H1 (cell line): ENCODE measurements at regions not wholly inside any gene's neighbourhood (a gene's known extent, or its start where the extent isn't known, plus 50 kb on each side); places are given as distances from the start of the nearest gene placed in this dataset.
A peak's percentile ranks its signal among the peaks of the same experiment; 100 is the strongest.

Experiments used
- CTCF ChIA-PET: fragments of 300-600 bp; sonication (Branson Sonifier 250); formaldehyde crosslinking; loops from one replicate; lab custom pipeline; 2021; ENCODE audit not compliant: partially characterized antibody; lab: Charles Lee
- POLR2A ChIA-PET: fragments of 300-600 bp; sonication (Branson Sonifier 250); formaldehyde crosslinking; loops from one replicate; lab custom pipeline; 2021; ENCODE audit warnings: inconsistent platforms; ENCODE audit not compliant: partially characterized antibody; lab: Charles Lee
- DNase-seq, 2 experiments: peaks; one replicate each; pipeline versions ENCODE4 v3.0.0 to v3.0.0-alpha.2; 2010 to 2022; ENCODE audit warnings: low spot score in 2 of 2, low read depth in 1 of 2, mixed read lengths in 1 of 2
- FAIRE-seq: peaks from 2 replicates; lab custom pipeline; 2011; peaks lifted over from hg19 to GRCh38; lab: Jason Lieb, UNC
- H2AFZ ChIP-seq: 2 replicates; pipeline ENCODE4 v1.8.1; 2012; ENCODE audit warnings: low read length, inconsistent platforms
- H2AK5ac ChIP-seq: 2 replicates; pipeline ENCODE4 v1.6.1; 2013; ENCODE audit warnings: low read depth, low read length
- H2BK120ac ChIP-seq: replicated peaks from 2 replicates; pipeline ENCODE3; 2013; ENCODE audit warnings: low read depth, low read length, inconsistent platforms
- H2BK12ac ChIP-seq: 2 replicates; pipeline ENCODE4 v1.6.1; 2013; ENCODE audit warnings: low read depth, low read length
- H2BK15ac ChIP-seq: 2 replicates; pipeline ENCODE4 v1.6.1; 2013; ENCODE audit warnings: low read length
- H2BK20ac ChIP-seq: 2 replicates; pipeline ENCODE4 v1.6.1; 2013; ENCODE audit warnings: low read length
- H2BK5ac ChIP-seq: 2 replicates; pipeline ENCODE4 v1.6.1; 2013; ENCODE audit warnings: low read depth, low read length
- H3K14ac ChIP-seq: 2 replicates; pipeline ENCODE4 v1.6.1; 2013; ENCODE audit warnings: inconsistent platforms; ENCODE audit not compliant: insufficient read length
- H3K18ac ChIP-seq: 2 replicates; pipeline ENCODE4 v1.6.1; 2013; ENCODE audit warnings: low read length; ENCODE audit errors: extremely low read depth
- H3K23ac ChIP-seq: 2 replicates; pipeline ENCODE4 v1.6.1; 2013; ENCODE audit warnings: inconsistent platforms; ENCODE audit not compliant: insufficient read length
- H3K23me2 ChIP-seq: 2 replicates; pipeline ENCODE4 v1.6.1; 2013; ENCODE audit warnings: low read depth, low read length
- H3K27ac ChIP-seq: 2 replicates; pipeline ENCODE4 v1.6.1; 2011; ENCODE audit warnings: low read depth, low read length, inconsistent platforms
- H3K27me3 ChIP-seq, 4 experiments: replicated peaks in 1 of 4; 1 replicate in 1 of 4; 2 replicates in 3 of 4; pipeline versions ENCODE4 v1.6.1 to v1.8.1; 2011 to 2013; ENCODE audit warnings: low read length in 3 of 4, mild to moderate bottlenecking in 3 of 4, inconsistent platforms in 2 of 4, mixed read lengths in 2 of 4, moderate library complexity in 1 of 4; ENCODE audit not compliant: control insufficient read depth in 3 of 4, insufficient read depth in 3 of 4; ENCODE audit errors: extremely low read depth in 1 of 4
- H3K36me3 ChIP-seq, 4 experiments: 2 replicates each; pipeline versions ENCODE4 v1.6.1 to v1.8.1; 2011 to 2013; ENCODE audit warnings: mild to moderate bottlenecking in 4 of 4, low read length in 3 of 4, moderate library complexity in 2 of 4, control low read depth in 1 of 4, inconsistent platforms in 1 of 4; ENCODE audit not compliant: insufficient read depth in 4 of 4, control insufficient read depth in 2 of 4
- H3K4ac ChIP-seq: replicated peaks from 2 replicates; pipeline ENCODE3; 2013; ENCODE audit warnings: low read length, low read depth, mixed read lengths, inconsistent platforms; ENCODE audit not compliant: insufficient read length
- H3K4me1 ChIP-seq, 4 experiments: replicated peaks in 1 of 4; 1 replicate in 1 of 4; 2 replicates in 3 of 4; pipeline versions ENCODE4 v1.6.1 to v1.8.1; 2011 to 2013; ENCODE audit warnings: low read length in 3 of 4, inconsistent platforms in 2 of 4, mixed read lengths in 1 of 4; ENCODE audit not compliant: insufficient read depth in 4 of 4, control insufficient read depth in 3 of 4
- H3K4me2 ChIP-seq, 2 experiments: 2 replicates each; pipeline versions ENCODE4 v1.6.1 to v1.8.1; 2011 to 2013; ENCODE audit warnings: low read depth in 2 of 2, low read length in 2 of 2, control low read depth in 1 of 2, inconsistent platforms in 1 of 2, mild to moderate bottlenecking in 1 of 2; ENCODE audit not compliant: insufficient read depth in 1 of 2
- H3K4me3 ChIP-seq, 4 experiments: fragments of 200-600, 300-600 bp in 1 of 4; sonication (generic), shearing (Covaris generic), sonication (Bioruptor Twin) in 1 of 4; 2 replicates each; pipeline versions ENCODE4 v1.5.1 to v1.8.1; 2011 to 2016; ENCODE audit warnings: low read length in 4 of 4, low read depth in 3 of 4, control low read depth in 2 of 4, inconsistent platforms in 2 of 4, mild to moderate bottlenecking in 2 of 4, mixed read lengths in 1 of 4, moderate library complexity in 1 of 4; ENCODE audit not compliant: insufficient read depth in 2 of 4; ENCODE audit errors: extremely low read depth in 1 of 4
- H3K56ac ChIP-seq: replicated peaks from 2 replicates; pipeline ENCODE3; 2013; ENCODE audit warnings: low read depth, mild to moderate bottlenecking, mixed read lengths, low read length, inconsistent platforms; ENCODE audit not compliant: insufficient read length
- H3K79me1 ChIP-seq: 2 replicates; pipeline ENCODE4 v1.6.1; 2013; ENCODE audit warnings: low read depth, low read length, control low read depth
- H3K79me2 ChIP-seq, 2 experiments: 2 replicates each; pipeline versions ENCODE4 v1.6.1 to v1.8.1; 2012 to 2013; ENCODE audit warnings: low read length in 2 of 2, mild to moderate bottlenecking in 2 of 2, inconsistent platforms in 1 of 2; ENCODE audit not compliant: insufficient read depth in 2 of 2, control insufficient read depth in 1 of 2
- H3K9ac ChIP-seq, 4 experiments: replicated peaks in 1 of 4; 1 replicate in 1 of 4; 2 replicates in 3 of 4; pipeline versions ENCODE4 v1.6.1 to v1.8.1; 2011 to 2013; ENCODE audit warnings: low read depth in 3 of 4, low read length in 3 of 4, control low read depth in 2 of 4, mild to moderate bottlenecking in 2 of 4, moderate library complexity in 2 of 4, inconsistent platforms in 1 of 4; ENCODE audit errors: extremely low read depth in 1 of 4
- H3K9me3 ChIP-seq, 2 experiments: 2 replicates each; pipeline versions ENCODE4 v1.6.1 to v1.8.1; 2012 to 2013; ENCODE audit warnings: mild to moderate bottlenecking in 2 of 2, moderate library complexity in 2 of 2, control low read depth in 1 of 2, inconsistent platforms in 1 of 2, low read depth in 1 of 2, low read length in 1 of 2, mixed read lengths in 1 of 2; ENCODE audit not compliant: insufficient read depth in 2 of 2
- H4K20me1 ChIP-seq, 2 experiments: replicated peaks in 1 of 2; 2 replicates each; pipeline versions ENCODE3 to v1.8.1; 2011 to 2013; ENCODE audit warnings: inconsistent platforms in 2 of 2, low read length in 2 of 2, mild to moderate bottlenecking in 1 of 2; ENCODE audit not compliant: insufficient read depth in 2 of 2, control insufficient read depth in 1 of 2
- H4K5ac ChIP-seq: 2 replicates; pipeline ENCODE4 v1.6.1; 2013; ENCODE audit warnings: low read length, low read depth, mixed read lengths, inconsistent platforms; ENCODE audit not compliant: insufficient read length
- H4K8ac ChIP-seq: 2 replicates; pipeline ENCODE4 v1.8.0; 2013; ENCODE audit warnings: mild to moderate bottlenecking, moderate library complexity, low read length, inconsistent platforms; ENCODE audit not compliant: insufficient read depth; ENCODE audit errors: extremely low read depth
- H4K91ac ChIP-seq: replicated peaks from 2 replicates; pipeline ENCODE3; 2013; ENCODE audit warnings: low read length, mixed read lengths, inconsistent platforms; ENCODE audit not compliant: insufficient read length
- NANOG ChIP-seq: IDR thresholded peaks from 2 replicates; pipeline ENCODE4 v1.6.1; 2011; ENCODE audit warnings: low read length, low read depth, mild to moderate bottlenecking, inconsistent platforms; ENCODE audit not compliant: insufficient read depth, poor library complexity, severe bottlenecking
- SRF ChIP-seq: IDR thresholded peaks from 2 replicates; pipeline ENCODE4 v1.6.1; 2011; ENCODE audit warnings: mild to moderate bottlenecking, low read depth, low read length, moderate library complexity
- WGBS, 2 experiments: shearing (Covaris generic) in 1 of 2; methylation state at CpG; one replicate each; pipeline versions ENCODE4 v1.1.6 to v1.1.7; 2013 to 2015; ENCODE audit warnings: low lambda C conversion rate in 2 of 2, mixed read lengths in 2 of 2, inconsistent platforms in 1 of 2, low coverage in 1 of 2, missing lambda C conversion rate in 1 of 2; ENCODE audit not compliant: insufficient replicate concordance in 2 of 2, insufficient coverage in 1 of 2, insufficient read length in 1 of 2; ENCODE audit errors: extremely low coverage in 1 of 2, missing lambda C conversion rate in 1 of 2; 5-methylcytosine and 5-hydroxymethylcytosine counted together

DNA sequence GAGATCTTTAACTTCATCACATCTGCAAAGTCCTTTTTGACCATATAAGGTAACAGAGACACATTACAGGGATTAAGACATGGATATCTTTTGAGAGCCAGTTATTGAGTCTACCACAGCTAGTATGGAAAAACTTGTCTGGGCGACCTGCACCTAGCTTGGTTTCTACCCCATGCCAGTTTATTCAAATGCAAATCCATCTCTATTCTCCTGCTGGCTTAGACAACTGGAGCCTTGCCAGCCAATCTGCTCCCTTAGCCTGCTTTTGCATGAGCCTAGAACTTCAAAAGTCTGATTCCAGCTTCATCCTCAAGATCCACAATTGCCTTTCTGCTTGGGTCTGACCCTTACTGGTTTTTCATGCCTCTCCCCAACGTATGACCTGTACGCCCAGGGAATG is 212.0 kb upstream of the AFF2 start:
- DNase-seq, result no peak
- Histone ChIP-seq H4K8ac (no peak overlapping the region), H2BK5ac (no peak overlapping the region), H3K9me3 (no peaks in the 10 kb centered on the region), H3K23ac (no peak overlapping the region), H3K4me3 (no peak overlapping the region), H2BK15ac (no peak overlapping the region), H4K20me1 (no peaks in the 10 kb centered on the region), H3K4me1 (peaks cover 0 to 5% (median 1%) of the 10 kb centered on the region in 4 experiments; a peak in 3 of 7 replicates), H3K4me2 (no peak overlapping the region), H3K79me2 (no peaks in the 10 kb centered on the region), H3K27ac (no peak overlapping the region), H3K36me3 (no peaks in the 10 kb centered on the region), H2BK12ac (no peak overlapping the region), H3K23me2 (no peaks in the 10 kb centered on the region), H2BK120ac (no peak overlapping the region), H2AK5ac (no peak overlapping the region), H3K14ac (no peak overlapping the region), H3K9ac (no peak overlapping the region), H3K79me1 (no peaks in the 10 kb centered on the region), H3K27me3 (no peaks in the 10 kb centered on the region), H3K4ac (no peak overlapping the region), H4K91ac (no peak overlapping the region), H3K56ac (no peak overlapping the region), H3K18ac (no peak overlapping the region), H2AFZ (no peak overlapping the region), H2BK20ac (no peak overlapping the region), H4K5ac (no peak overlapping the region)
- TF ChIP-seq SRF (peak; percentile 75; the same call in 1 of the 2 replicates), NANOG (no peak)
- POLR2A ChIA-PET, result no interaction called here
- 75% methylated on average over 3 of the region's 3 CpGs; no CpG with 5 or more reads in 1 of the 2 experiments for WGBS, 2 experiments
- CTCF ChIA-PET, result no interaction called here
- peak; percentile 82 for FAIRE-seq
